ENCODE measurements at regions not wholly inside any gene's neighbourhood (a gene's known extent, or its start where the extent isn't known, plus 50 kb on each side); places are given as distances from the start of the nearest gene placed in this dataset.
A peak's percentile ranks its signal among the peaks of the same experiment; 100 is the strongest.

DNA sequence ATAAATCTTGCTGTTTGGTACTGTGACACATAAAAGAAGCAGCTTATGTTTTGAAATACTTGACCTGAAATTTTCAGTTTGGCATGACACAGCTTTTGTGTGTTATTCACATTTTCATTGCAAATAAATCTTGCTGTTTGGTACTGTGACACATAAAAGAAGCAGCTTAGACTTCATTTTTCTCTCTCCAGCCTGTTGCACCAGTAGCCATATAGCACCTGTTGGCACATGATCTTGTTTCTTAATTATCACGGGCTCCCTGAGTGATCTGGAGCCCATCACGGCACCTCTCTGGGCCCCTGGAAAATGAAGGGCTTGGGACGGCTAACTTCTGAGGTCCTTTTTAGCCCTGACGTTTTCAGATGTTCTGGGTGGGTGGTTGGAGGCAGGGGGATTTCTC is 77.4 kb upstream of the SLCO3A1 start:
- H3K36me3 ChIP-seq: no peaks in the 10 kb centered on the region
- no peak overlapping the region for H3K4me3 ChIP-seq
- no peak overlapping the region for H3K27ac ChIP-seq
- ATAC-seq (no peak), DNase-seq (no peak)
- intact Hi-C loops (cut with DNase I): no loop called here
- no peaks in the 10 kb centered on the region for H3K9me3 ChIP-seq
- H3K4me1 ChIP-seq: no peaks in the 10 kb centered on the region
- no peaks in the 10 kb centered on the region for H3K27me3 ChIP-seq (ENCODE audit: low read depth)
- TF ChIP-seq, protein P1, sequence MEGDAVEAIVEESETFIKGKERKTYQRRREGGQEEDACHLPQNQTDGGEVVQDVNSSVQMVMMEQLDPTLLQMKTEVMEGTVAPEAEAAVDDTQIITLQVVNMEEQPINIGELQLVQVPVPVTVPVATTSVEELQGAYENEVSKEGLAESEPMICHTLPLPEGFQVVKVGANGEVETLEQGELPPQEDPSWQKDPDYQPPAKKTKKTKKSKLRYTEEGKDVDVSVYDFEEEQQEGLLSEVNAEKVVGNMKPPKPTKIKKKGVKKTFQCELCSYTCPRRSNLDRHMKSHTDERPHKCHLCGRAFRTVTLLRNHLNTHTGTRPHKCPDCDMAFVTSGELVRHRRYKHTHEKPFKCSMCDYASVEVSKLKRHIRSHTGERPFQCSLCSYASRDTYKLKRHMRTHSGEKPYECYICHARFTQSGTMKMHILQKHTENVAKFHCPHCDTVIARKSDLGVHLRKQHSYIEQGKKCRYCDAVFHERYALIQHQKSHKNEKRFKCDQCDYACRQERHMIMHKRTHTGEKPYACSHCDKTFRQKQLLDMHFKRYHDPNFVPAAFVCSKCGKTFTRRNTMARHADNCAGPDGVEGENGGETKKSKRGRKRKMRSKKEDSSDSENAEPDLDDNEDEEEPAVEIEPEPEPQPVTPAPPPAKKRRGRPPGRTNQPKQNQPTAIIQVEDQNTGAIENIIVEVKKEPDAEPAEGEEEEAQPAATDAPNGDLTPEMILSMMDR (IDR thresholded peaks at IDR 0.05): no peak

DNA sequence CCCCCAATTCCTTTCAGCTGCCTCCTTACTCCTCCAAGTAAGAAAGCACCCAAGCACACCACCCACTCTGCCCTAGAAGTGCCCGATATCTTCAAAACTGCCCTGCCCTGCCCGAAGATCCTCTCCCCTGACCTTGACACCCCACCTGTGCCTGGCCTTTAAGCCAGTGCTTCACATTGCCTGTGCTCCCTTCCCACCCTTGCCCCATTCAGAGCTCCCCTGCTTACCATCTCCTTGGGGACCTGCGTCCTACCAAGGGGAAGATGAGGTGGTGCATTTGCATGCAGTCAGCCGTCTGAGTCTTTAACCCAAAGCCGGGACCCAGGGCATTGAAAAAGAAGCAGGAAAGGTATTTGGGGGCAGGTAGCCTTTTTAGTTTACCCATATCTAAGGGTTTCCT is 73.5 kb upstream of the SLCO3A1 start:
- H3K36me3 ChIP-seq: no peaks in the 10 kb centered on the region
- intact Hi-C loops (cut with DNase I): no loop called here
- DNase-seq (no peak), ATAC-seq (peak in 1 of 2 donors; percentile 16)
- TF ChIP-seq, protein P1 (IDR thresholded peaks at IDR 0.05): no peak
- H3K27me3 ChIP-seq (ENCODE audit: low read depth): no peaks in the 10 kb centered on the region
- no peaks in the 10 kb centered on the region for H3K9me3 ChIP-seq
- H3K4me3 ChIP-seq: no peak overlapping the region
- no peak overlapping the region for H3K27ac ChIP-seq
- H3K4me1 ChIP-seq: peaks cover 11% of the 10 kb centered on the region

GRCh38 chr15:91780387-91780786 is 73.1 kb upstream of the SLCO3A1 start:
- ATAC-seq (peak in 1 of 2 donors; percentile 54), DNase-seq (no peak)
- Histone ChIP-seq H3K4me3 (no peak overlapping the region), H3K27ac (no peak overlapping the region), H3K9me3 (no peaks in the 10 kb centered on the region), H3K4me1 (peaks cover 11% of the 10 kb centered on the region), H3K27me3 (ENCODE audit: low read depth) (no peaks in the 10 kb centered on the region), H3K36me3 (no peaks in the 10 kb centered on the region)
- intact Hi-C loops (cut with DNase I): no loop called here
- TF ChIP-seq, protein P1 (IDR thresholded peaks at IDR 0.05): no peak

- TF ChIP-seq, protein P1 (IDR thresholded peaks at IDR 0.05): no peak
- intact Hi-C loops (cut with DNase I): no loop called here
- no peak for DNase-seq
- Histone ChIP-seq H3K9me3 (no peaks in the 10 kb centered on the region), H3K36me3 (no peaks in the 10 kb centered on the region), H3K27ac (no peak overlapping the region), H3K27me3 (ENCODE audit: low read depth) (no peaks in the 10 kb centered on the region), H3K4me1 (peaks cover 11% of the 10 kb centered on the region), H3K4me3 (no peak overlapping the region)
- ATAC-seq: no peak
Observed at GRCh38 chr15:91782221-91782620, 71.3 kb upstream of the SLCO3A1 start.

GRCh38 chr15:91783008-91783407 is 70.5 kb upstream of the SLCO3A1 start:
- DNase-seq (no peak), ATAC-seq (no peak)
- H3K4me1 ChIP-seq: peaks cover 11% of the 10 kb centered on the region
- TF ChIP-seq, protein P1 (IDR thresholded peaks at IDR 0.05): no peak
- H3K4me3 ChIP-seq: no peak overlapping the region
- H3K27me3 ChIP-seq (ENCODE audit: low read depth): no peaks in the 10 kb centered on the region
- no peaks in the 10 kb centered on the region for H3K9me3 ChIP-seq
- H3K36me3 ChIP-seq: no peaks in the 10 kb centered on the region
- intact Hi-C loops (cut with DNase I): no loop called here
- H3K27ac ChIP-seq: no peak overlapping the region

GRCh38 chr15:91783451-91783850 is 70.1 kb upstream of the SLCO3A1 start:
- Histone ChIP-seq H3K27ac (no peak overlapping the region), H3K9me3 (no peaks in the 10 kb centered on the region), H3K27me3 (ENCODE audit: low read depth) (no peaks in the 10 kb centered on the region), H3K4me1 (peaks cover 11% of the 10 kb centered on the region), H3K4me3 (no peak overlapping the region), H3K36me3 (no peaks in the 10 kb centered on the region)
- ATAC-seq: no peak
- intact Hi-C loops (cut with DNase I): no loop called here
- no peak for DNase-seq
- TF ChIP-seq, protein P1 (IDR thresholded peaks at IDR 0.05): no peak

Measured in lower lobe of right lung (tissue), 2 donors.